Myocyte (in vitro differentiated cells): ENCODE measurements at regions not wholly inside any gene's neighbourhood (a gene's known extent, or its start where the extent isn't known, plus 50 kb on each side); places are given as distances from the start of the nearest gene placed in this dataset.

Source experiments
- DNase-seq: peaks from one replicate; pipeline ENCODE4 v3.0.0-alpha.2; 2012; ENCODE audit warnings: low read depth

GRCh38 chr5:61951295-61951694, 354.7 kb upstream of the KIF2A start:
- no peak for DNase-seq

DNA sequence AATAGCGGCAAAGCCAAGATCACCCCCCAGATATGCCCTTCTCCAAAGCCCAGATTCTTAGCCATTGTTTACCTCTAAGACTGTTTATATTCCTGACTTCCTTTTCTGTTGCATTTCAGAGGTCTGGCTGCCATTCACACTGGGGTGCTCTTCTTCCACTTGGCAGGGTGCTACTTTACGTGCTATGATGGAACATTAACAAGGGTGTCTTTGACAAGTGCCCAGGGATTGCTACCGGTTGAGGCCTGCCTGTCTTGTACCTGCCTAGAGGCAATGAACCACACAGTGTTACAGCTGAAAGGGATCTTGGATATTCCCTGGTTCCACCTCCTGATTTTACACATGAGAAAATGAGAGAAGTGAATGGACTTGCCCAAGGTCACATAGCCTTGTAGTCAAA, 352.1 kb upstream of the KIF2A start:
- no peak for DNase-seq

DNA sequence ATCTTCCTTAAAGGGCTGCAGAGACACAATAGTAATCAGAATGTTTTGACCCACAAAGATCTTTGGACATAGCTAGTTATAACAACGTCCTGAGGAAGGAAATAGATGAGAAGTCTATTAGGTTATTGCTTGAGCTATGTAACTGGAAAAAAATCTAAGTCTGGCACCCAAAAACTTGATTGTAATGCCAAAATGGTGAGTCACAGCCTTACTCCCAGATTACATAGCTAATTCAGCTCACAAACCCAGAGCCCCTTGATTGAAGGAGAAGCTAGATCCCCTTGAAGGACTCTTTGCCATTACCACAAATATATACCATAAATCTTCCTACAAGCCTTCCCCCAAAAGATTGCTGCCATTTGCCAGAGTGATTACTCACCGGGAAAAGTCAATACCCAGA, 341.8 kb upstream of the KIF2A start:
- DNase-seq: no peak

DNA sequence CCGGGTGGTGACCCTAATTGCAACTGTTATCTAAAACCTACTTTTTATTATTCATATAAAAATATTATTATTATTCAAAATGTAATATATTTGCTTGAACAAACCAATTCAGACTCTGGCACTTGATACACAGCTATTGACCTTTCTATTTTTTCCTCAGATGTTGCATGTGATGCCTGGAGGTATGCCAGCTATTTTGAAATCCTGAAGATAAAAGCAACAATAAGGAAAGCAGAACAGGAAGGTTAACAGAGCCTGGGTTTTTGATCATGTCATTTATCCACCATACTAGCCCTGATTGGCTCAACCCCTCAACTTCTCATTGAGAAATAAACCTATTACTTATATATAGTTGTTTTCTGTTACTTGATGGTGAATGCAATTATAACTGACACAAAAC, 340.9 kb upstream of the KIF2A start:
- no peak for DNase-seq

DNA sequence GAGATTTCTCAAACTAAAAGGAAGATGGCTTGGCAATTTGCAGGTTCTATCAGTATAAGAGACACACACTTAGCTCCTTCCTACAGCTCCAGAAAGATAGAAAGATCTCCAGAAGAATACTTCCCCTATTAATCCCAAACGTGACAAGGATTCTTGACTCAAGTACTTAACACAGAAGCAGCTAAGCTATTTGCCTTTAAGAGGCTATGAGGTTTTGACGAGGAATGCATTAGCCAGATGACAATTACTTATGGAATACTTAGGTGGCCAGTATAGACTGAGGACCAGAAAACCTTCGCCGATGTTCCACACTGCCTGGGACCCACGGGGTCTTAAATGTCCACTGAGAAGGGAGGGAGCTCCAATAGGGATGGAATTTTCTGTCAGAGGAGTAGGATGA, 340.5 kb upstream of the KIF2A start:
- no peak for DNase-seq

GRCh38 chr5:61966296-61966955, 339.6 kb upstream of the KIF2A start:
- DNase-seq: no peak

GRCh38 chr5:61966997-61967396, 339.0 kb upstream of the KIF2A start:
- no peak for DNase-seq

GRCh38 chr5:61967681-61968080, 338.3 kb upstream of the KIF2A start:
- DNase-seq: no peak

DNA sequence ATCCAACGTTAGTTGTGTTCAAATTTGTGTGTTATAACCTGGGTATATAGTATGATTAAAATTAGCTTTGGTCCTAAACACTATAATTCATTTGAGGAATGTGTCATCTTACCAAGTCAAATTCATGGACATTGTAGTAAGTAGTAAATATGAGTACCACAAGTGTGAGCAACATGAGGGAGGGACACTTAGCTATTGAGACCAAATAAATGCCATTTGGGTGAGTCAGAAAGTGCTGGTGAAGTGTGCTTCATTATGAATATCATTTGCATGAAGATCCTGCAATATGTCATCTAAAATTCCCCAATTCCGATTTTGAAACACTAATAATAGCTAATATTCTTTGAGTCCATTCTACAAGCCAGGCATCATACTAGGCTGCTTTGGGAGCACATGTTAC, 336.7 kb upstream of the KIF2A start:
- DNase-seq: peak; percentile 7

GRCh38 chr5:61969755-61970154, 336.3 kb upstream of the KIF2A start:
- DNase-seq: no peak

DNA sequence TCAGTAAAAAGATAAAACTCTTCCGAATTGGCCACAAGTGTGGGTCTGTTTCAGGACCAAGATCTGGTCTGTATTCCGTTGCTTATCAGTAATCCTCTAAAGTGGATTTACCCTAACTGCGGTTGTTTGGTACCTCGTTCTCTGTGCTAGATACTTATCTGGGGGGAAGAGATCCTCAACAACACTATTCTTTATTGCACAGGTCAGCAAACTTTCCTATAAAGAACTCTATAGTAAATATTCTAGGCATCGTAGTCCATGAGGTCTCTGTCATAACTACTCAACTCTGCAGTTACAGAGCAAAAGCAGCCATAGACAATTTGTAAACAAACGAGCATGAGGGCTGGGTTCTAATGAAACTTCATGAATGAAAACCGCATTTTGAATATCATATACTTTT, 335.8 kb upstream of the KIF2A start:
- no peak for DNase-seq

DNA sequence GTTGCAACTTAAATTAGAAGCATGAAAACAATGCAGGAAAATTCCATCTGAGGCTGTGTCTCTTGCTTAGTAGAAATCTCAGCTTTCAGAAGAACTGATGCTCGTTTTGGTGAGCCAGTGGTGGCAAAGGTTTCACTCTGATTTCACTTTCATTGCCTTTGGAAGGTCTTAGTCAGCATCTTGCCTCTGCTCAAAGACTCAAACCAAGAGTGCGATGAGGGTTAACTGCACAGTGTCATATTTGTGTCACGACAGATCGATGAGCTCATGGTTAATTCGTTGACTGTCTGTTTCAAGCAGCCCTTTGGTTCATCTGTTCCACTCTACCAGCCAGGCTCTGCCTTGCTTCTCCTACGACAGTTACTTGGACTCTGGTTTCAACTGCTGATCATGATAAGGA, 331.3 kb upstream of the KIF2A start:
- no peak for DNase-seq

DNA sequence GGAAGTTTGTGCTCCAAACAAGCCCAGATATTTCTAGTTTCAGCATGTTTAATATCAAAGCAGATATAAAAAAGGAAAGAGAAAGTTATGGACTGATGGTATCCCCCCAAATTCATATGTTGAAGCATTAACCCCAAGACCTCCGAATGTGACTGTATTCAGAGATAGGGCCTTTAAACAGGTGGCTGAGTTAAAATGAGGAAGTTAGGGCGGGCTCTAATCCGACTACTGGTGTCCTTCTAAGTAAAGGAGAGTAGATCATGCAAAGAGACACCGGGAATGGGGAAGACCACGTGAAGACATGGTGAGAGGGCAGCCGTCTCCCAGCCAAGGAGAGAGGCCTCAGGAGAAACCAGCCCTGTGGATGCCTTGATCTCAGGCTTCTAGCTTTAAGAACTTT, 324.1 kb upstream of the KIF2A start:
- no peak for DNase-seq

- no peak for DNase-seq
Observed at GRCh38 chr5:61991430-61991829, 314.6 kb upstream of the KIF2A start.

DNA sequence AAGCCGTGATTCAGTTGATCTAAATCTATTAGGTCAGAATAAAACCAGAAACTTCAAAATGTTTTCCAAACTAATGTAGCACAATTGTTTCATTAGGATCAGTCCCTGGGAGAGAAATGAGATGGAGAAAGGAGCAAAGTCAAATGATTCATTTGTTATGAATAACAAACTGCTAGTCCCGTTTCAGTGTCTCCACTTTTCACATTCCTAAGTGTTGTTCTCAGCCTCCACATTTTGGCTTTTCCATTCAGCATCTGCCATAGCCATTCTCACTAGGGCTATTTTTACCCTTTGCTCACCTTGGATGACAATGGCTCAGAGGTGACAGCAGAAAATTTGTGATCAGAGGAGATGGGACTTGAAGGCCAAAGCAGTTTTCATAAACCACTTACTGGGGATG, 314.1 kb upstream of the KIF2A start:
- peak; percentile 7 for DNase-seq

GRCh38 chr5:61993295-61993927, 312.6 kb upstream of the KIF2A start:
- DNase-seq: no peak

DNA sequence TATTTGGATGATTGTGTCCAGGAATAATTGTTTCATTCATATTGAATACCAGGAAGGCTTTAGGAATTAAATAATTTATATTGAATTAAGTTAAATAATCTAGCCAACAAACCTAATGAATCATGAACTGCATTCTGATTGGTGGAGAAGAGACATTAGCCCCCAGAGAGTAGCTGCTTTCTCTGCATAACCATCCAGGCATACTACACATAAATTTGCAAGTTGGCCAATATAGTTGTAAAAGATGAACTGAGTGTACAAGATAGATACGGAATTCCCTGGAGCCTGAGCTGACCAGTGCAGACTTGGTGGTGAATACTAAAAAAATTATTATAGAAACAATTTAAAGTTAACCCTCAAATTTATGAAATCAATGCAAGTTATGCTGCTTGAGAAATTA, 311.8 kb upstream of the KIF2A start:
- no peak for DNase-seq

- no peak for DNase-seq
Observed at GRCh38 chr5:61995486-61995885, 310.5 kb upstream of the KIF2A start.

DNA sequence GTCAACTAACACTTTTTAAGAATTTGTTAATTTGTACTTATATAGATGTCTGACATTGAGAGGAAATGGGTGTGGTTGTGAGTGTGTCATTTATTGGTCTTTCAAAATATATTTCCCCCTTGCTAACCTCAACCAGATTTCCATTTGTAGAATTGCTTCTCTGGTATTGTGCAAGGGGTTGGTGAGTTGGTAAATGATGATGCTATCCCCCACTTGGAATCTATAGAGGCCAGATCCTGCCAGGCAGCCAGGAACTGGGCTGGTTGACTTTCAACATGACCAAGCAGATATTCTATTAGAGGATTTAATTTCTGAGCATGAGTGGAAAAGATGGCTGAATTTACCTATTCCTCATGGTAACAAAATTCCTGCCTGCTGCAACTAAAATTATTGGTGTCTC, 306.6 kb upstream of the KIF2A start:
- DNase-seq: no peak

DNA sequence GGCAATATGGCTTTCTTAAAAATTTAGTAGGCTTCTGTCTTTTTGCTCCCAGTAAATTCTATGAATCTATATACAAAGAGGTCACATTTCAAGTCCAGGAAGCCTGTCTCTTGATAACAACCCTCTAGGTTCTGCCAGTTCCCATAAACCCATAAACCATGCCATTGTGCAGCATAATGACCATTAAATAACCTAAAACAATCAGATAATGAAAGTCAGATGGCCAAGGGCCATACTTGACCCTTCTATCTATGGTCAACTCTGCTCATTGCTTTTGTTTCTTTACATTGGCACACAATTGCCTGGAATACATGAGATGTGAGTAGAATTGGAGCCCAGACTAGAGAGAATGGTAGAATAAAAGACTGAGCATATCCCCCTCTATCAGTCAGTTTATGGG, 305.4 kb upstream of the KIF2A start:
- no peak for DNase-seq

DNA sequence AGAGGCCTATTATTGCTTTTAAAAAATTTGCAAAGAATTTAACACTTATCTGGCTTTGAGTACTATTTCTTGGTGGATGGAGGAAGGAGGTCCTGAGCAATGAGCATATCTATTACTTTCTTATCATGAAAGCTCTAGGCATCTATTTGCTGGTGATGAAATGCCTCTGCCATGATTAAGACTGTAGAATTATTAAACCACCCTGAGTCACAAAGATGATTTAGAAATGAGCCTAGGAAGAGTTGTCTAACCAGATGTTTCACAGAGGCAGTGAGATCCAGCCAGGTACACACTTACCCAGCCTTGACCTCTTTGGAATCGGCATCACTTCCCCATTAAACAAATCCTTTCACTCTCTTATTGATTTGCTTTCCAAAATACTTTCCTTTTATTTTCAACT, 304.4 kb upstream of the KIF2A start:
- DNase-seq: no peak

GRCh38 chr5:62002436-62002835, 303.6 kb upstream of the KIF2A start:
- no peak for DNase-seq

DNA sequence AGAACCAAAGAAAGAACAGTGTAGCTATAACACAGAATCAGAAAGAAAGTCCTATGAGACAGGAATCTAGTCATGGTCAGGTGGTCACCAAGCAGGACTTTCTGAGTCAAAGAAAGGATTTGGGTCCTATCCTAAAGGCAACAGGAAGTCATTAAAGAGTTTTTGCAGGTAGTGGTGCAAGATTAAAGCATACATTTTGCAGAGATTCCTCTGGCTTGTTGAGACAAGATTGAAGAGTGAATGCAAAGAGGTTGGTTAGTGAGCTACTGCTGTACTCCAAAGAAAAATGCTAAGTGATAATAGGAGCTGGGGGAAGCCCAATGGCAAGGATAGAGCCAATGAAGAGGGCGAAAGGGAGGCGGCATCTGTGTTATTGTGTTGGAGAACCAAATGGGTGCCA, 300.5 kb upstream of the KIF2A start:
- DNase-seq: no peak

- DNase-seq: no peak
Observed at GRCh38 chr5:62007457-62007856, 298.5 kb upstream of the KIF2A start.
